A549 (cell line): ENCODE measurements at regions not wholly inside any gene's neighbourhood (a gene's known extent, or its start where the extent isn't known, plus 50 kb on each side); places are given as distances from the start of the nearest gene placed in this dataset.
A peak's percentile ranks its signal among the peaks of the same experiment; 100 is the strongest.

ENCODE experiments used
- ATAC-seq, 2 experiments: fragments of 200-7000 bp in 1 of 2; fragments of >200 bp in 1 of 2; cut with Nextera tagmentation in 1 of 2; cut with Tn5 transposase in 1 of 2; 3 replicates each; pipeline versions ENCODE4 v1.8.0 to v1.9.1; 2018 to 2020; ENCODE audit warnings: mild to moderate bottlenecking in 1 of 2, moderate library complexity in 1 of 2
- CTCF ChIA-PET: fragments of 300-600 bp; sonication (Branson Sonifier 250); formaldehyde crosslinking; extraction: SDS; loops from one replicate; lab custom pipeline; 2021; ENCODE audit warnings: antibody characterized with exemption, inconsistent platforms; lab: Yijun Ruan, JAX
- POLR2A ChIA-PET: fragments of 350-600 bp; formaldehyde crosslinking; extraction: SDS; loops from one replicate; lab custom pipeline; 2021; ENCODE audit warnings: antibody characterized with exemption, inconsistent platforms; lab: Yijun Ruan, JAX
- DNase-seq, 2 experiments: peaks; one replicate each; pipeline versions ENCODE4 v3.0.0 to v3.0.0-alpha.2; 2011 to 2016; ENCODE audit warnings: low read depth in 1 of 2, low spot score in 1 of 2
- FAIRE-seq: peaks from 2 replicates; lab custom pipeline; 2011; peaks lifted over from hg19 to GRCh38; lab: Jason Lieb, UNC
- H3K27ac ChIP-seq, 2 experiments: fragments of >200 bp; sonication (Bioruptor Twin); formaldehyde crosslinking; 3 replicates each; pipeline ENCODE4 v1.5.1; 2016 to 2017
- H3K4me1 ChIP-seq: fragments of >200 bp; sonication (Bioruptor Twin); formaldehyde crosslinking; 3 replicates; pipeline ENCODE4 v1.6.1; 2016
- H3K4me2 ChIP-seq: fragments of >200 bp; sonication (Bioruptor Twin); formaldehyde crosslinking; 3 replicates; pipeline ENCODE4 v1.6.1; 2016
- H3K4me3 ChIP-seq: fragments of >200 bp; sonication (Bioruptor Twin); formaldehyde crosslinking; 3 replicates; pipeline ENCODE4 v1.5.1; 2016
- H3K9me3 ChIP-seq: fragments of >200 bp; sonication (Bioruptor Twin); formaldehyde crosslinking; 3 replicates; pipeline ENCODE4 v1.6.1; 2016
- CBX8 ChIP-seq: fragments of 200-600 bp; sonication (generic); IDR thresholded peaks from 2 replicates; pipeline ENCODE4 v1.6.1; 2016
- CHD2 ChIP-seq: fragments of 150-350 bp; IDR thresholded peaks from 2 replicates; pipeline ENCODE4 v1.6.1; 2014; ENCODE audit warnings: low read length; ENCODE audit not compliant: partially characterized antibody
- EHMT2 ChIP-seq: fragments of 200-600 bp; sonication (generic); IDR thresholded peaks from 2 replicates; pipeline ENCODE4 v1.6.1; 2016; ENCODE audit warnings: antibody characterized with exemption, low read depth, mild to moderate bottlenecking, moderate library complexity
- EP300 ChIP-seq, 2 experiments: fragments of >200 bp; sonication (Bioruptor Twin); formaldehyde crosslinking; IDR thresholded peaks; 2 replicates in 1 of 2; 3 replicates in 1 of 2; pipeline ENCODE4 v1.6.1; 2016 to 2017
- ESRRA ChIP-seq: fragments of 150-350 bp; IDR thresholded peaks from 2 replicates; pipeline ENCODE4 v1.6.1; 2014; ENCODE audit warnings: mild to moderate bottlenecking, low read length, borderline replicate concordance
- FOSL2 ChIP-seq, 2 experiments: fragments of 450-650 bp in 1 of 2; fragments of >200 bp in 1 of 2; sonication (Bioruptor Twin) in 1 of 2; formaldehyde crosslinking; IDR thresholded peaks; 2 replicates each; pipeline versions ENCODE4 v1.5.0 to v1.6.1; 2016 to 2020; ENCODE audit warnings: mild to moderate bottlenecking in 1 of 2, moderate library complexity in 1 of 2
- HDAC2 ChIP-seq: fragments of 200-600 bp; sonication (generic); IDR thresholded peaks from 2 replicates; pipeline ENCODE4 v1.6.1; 2016
- HEYL ChIP-seq: fragments of 250-450 bp; sonication (Bioruptor Pico); IDR thresholded peaks from 2 replicates; pipeline ENCODE4 v1.8.0; 2021; ENCODE audit warnings: mild to moderate bottlenecking, moderate library complexity
- HOXA7 ChIP-seq: fragments of 250-450 bp; sonication (Bioruptor Pico); IDR thresholded peaks from 2 replicates; pipeline ENCODE4 v1.5.0; 2020; ENCODE audit warnings: mild to moderate bottlenecking, moderate library complexity
- KDM1A ChIP-seq: fragments of 200-600 bp; sonication (generic); IDR thresholded peaks from 2 replicates; pipeline ENCODE4 v1.6.1; 2016; ENCODE audit warnings: low read depth, mild to moderate bottlenecking
- MAX ChIP-seq: IDR thresholded peaks from 2 replicates; pipeline ENCODE4 v1.6.1; 2012
- NFE2L2 ChIP-seq: fragments of 150-350 bp; conservative IDR thresholded peaks from 2 replicates; pipeline ENCODE4 v1.6.1; 2014; ENCODE audit warnings: low read length
- RCOR1 ChIP-seq: fragments of 150-350 bp; IDR thresholded peaks from 2 replicates; pipeline ENCODE4 v1.6.1; 2014; ENCODE audit warnings: antibody characterized with exemption, low read length, low read depth
- REST ChIP-seq: fragments of 200-600 bp; sonication (generic); IDR thresholded peaks from 2 replicates; pipeline ENCODE4 v1.6.1; 2016; ENCODE audit warnings: antibody characterized with exemption, mild to moderate bottlenecking, moderate library complexity
- ZC3H11A ChIP-seq: fragments of 450-650 bp; IDR thresholded peaks from 2 replicates; pipeline ENCODE4 v1.6.1; 2014; ENCODE audit warnings: antibody characterized with exemption, mild to moderate bottlenecking
- ZFP36 ChIP-seq: fragments of 450-650 bp; IDR thresholded peaks from 2 replicates; pipeline ENCODE4 v1.6.1; 2014; ENCODE audit warnings: borderline replicate concordance; ENCODE audit not compliant: partially characterized antibody
- WGBS: methylation state at CpG from one replicate; pipeline ENCODE4 v1.1.6; 2017; ENCODE audit errors: missing lambda C conversion rate; 5-methylcytosine and 5-hydroxymethylcytosine counted together

- no peak for FAIRE-seq
Measured at GRCh38 chr21:29231756-29232529, 66.8 kb upstream of the BACH1 start.

GRCh38 chr21:29232530-29233255 lies 66.0 kb upstream of the BACH1 start:
- FAIRE-seq = no peak
- WGBS = 68% methylated on average over 8 of the region's 8 CpGs
- Histone ChIP-seq H3K4me3 (no peak overlapping the region), H3K9me3 (no peaks in the 10 kb centered on the region), H3K4me2 (0 out of 3 replicates have a peak overlapping the region, but pooled peaks have one; percentile 20), H3K27ac (0 out of 6 replicates have a peak overlapping the region, but pooled peaks of 1 of the 2 experiments have one; percentile 12), H3K4me1 (peaks cover 8% of the 10 kb centered on the region; the same call in 2 of the 3 replicates)
- CTCF ChIA-PET = no interaction called here
- no peak; a peak in 1 of 6 replicates for ATAC-seq
- DNase-seq = no peak
- POLR2A ChIA-PET = no interaction called here
- no peak for TF ChIP-seq ESRRA
- TF ChIP-seq FOSL2 (IDR thresholded peaks at IDR 0.05) = no peak
- TF ChIP-seq FOSL2 (CRISPR knock-in tag; IDR thresholded peaks at IDR 0.05) = peak; percentile 5; the same call in 1 of the 2 replicates

More at GRCh38 chr21:29231756-29232529, 66.8 kb upstream of the BACH1 start:
- ChIA-PET POLR2A (interaction anchor here (0.7 kb wide), 1 partner anchor 31 kb away, joined by 5 read pairs; no protein-coding TSS in a partner anchor), CTCF (no interaction called here)
- 93% methylated on average over 6 of the region's 6 CpGs for WGBS
- H3K4me1 ChIP-seq = peaks cover 8% of the 10 kb centered on the region; the same call in 2 of the 3 replicates
- no peak for ATAC-seq
- DNase-seq = no peak
- no peaks in the 10 kb centered on the region for H3K9me3 ChIP-seq
- H3K4me3 ChIP-seq = no peak overlapping the region
- H3K4me2 ChIP-seq = no peak overlapping the region
- TF ChIP-seq EP300 (IDR thresholded peaks at IDR 0.05) = no peak
- TF ChIP-seq NFE2L2 = no peak
- TF ChIP-seq HOXA7 (CRISPR knock-in tag) = no peak
- no peak for TF ChIP-seq RCOR1
- TF ChIP-seq ZC3H11A = no peak
- TF ChIP-seq REST = no peak
- no peak for TF ChIP-seq CBX8
- TF ChIP-seq KDM1A = no peak
- TF ChIP-seq CHD2 = no peak
- no peak for TF ChIP-seq ZFP36
- no peak for TF ChIP-seq EHMT2
- 0 out of 6 replicates have a peak overlapping the region, but pooled peaks of 1 of the 2 experiments have one; percentile 12 for H3K27ac ChIP-seq

- no peak overlapping the region for H3K4me2 ChIP-seq
- no peak for DNase-seq
- 79% methylated on average over 7 of the region's 7 CpGs for WGBS
- no peak for TF ChIP-seq HEYL (CRISPR knock-in tag)
- TF ChIP-seq HDAC2 = no peak
- no peak for TF ChIP-seq MAX
- TF ChIP-seq, all 56 proteins: peak for 0
- Histone ChIP-seq H3K4me1 (peaks cover 8% of the 10 kb centered on the region; the same call in 2 of the 3 replicates), H3K9me3 (no peaks in the 10 kb centered on the region), H3K27ac (no peak overlapping the region), H3K4me3 (no peak overlapping the region)
- CTCF ChIA-PET = no interaction called here
- FAIRE-seq = no peak
- POLR2A ChIA-PET = no interaction called here
- ATAC-seq = no peak
Measured at GRCh38 chr21:29233256-29233546, 65.5 kb upstream of the BACH1 start.
